Activated gamma-delta T cell (primary cell): ENCODE measurements at regions not wholly inside any gene's neighbourhood (a gene's known extent, or its start where the extent isn't known, plus 50 kb on each side); places are given as distances from the start of the nearest gene placed in this dataset.
"Not testable (repeated sequence)": the region's sequence is repeated elsewhere in the genome, so short reads cannot be mapped to it uniquely, and the experiment has no call there.

Experiments used
- DNase-seq: peaks from one replicate; lab custom pipeline; 2025; lab: John Stamatoyannopoulos, UW

GRCh38 chr5:118478852-118479251, 509.5 kb downstream of the DTWD2 start:
- DNase-seq, result no peak

- DNase-seq, result no peak
Measured at GRCh38 chr5:118468085-118468484, 520.3 kb downstream of the DTWD2 start.

- DNase-seq, result no peak
Measured at GRCh38 chr5:118467103-118467502, 521.2 kb downstream of the DTWD2 start.

- DNase-seq, result no peak
Measured at GRCh38 chr5:118466418-118466817, 521.9 kb downstream of the DTWD2 start.

GRCh38 chr5:118462276-118462675, 526.1 kb downstream of the DTWD2 start:
- DNase-seq, result not testable (repeated sequence)

- no peak for DNase-seq
Measured at GRCh38 chr5:118461436-118461835, 526.9 kb downstream of the DTWD2 start.

- DNase-seq, result no peak
Measured at GRCh38 chr5:118459490-118459889, 528.9 kb downstream of the DTWD2 start.

- no peak for DNase-seq
Measured at GRCh38 chr5:118456085-118456484, 532.3 kb downstream of the DTWD2 start.

GRCh38 chr5:118451697-118452247, 536.6 kb downstream of the DTWD2 start:
- DNase-seq, result no peak

- no peak for DNase-seq
Measured at GRCh38 chr5:118450554-118451332, 537.6 kb downstream of the DTWD2 start.

GRCh38 chr5:118447350-118447749, 541.0 kb downstream of the DTWD2 start:
- no peak for DNase-seq

GRCh38 chr5:118441956-118442355, 546.4 kb downstream of the DTWD2 start:
- no peak for DNase-seq

- DNase-seq, result no peak
Measured at GRCh38 chr5:118441034-118441433, 547.3 kb downstream of the DTWD2 start.

GRCh38 chr5:118440496-118440895, 547.9 kb downstream of the DTWD2 start:
- no peak for DNase-seq

- no peak for DNase-seq
Measured at GRCh38 chr5:118439831-118440230, 548.5 kb downstream of the DTWD2 start.

- no peak for DNase-seq
Measured at GRCh38 chr5:118435131-118435530, 553.2 kb downstream of the DTWD2 start.

GRCh38 chr5:118434522-118434921, 553.8 kb downstream of the DTWD2 start:
- no peak for DNase-seq

- DNase-seq, result no peak
Measured at GRCh38 chr5:118430076-118430475, 558.3 kb downstream of the DTWD2 start.

GRCh38 chr5:118407958-118408357, 580.4 kb downstream of the DTWD2 start:
- DNase-seq, result no peak

GRCh38 chr5:118405650-118406061, 582.7 kb downstream of the DTWD2 start:
- no peak for DNase-seq

GRCh38 chr5:118397236-118397635, 591.1 kb downstream of the DTWD2 start:
- DNase-seq, result no peak

- DNase-seq, result no peak
Measured at GRCh38 chr5:118392491-118392890, 595.9 kb downstream of the DTWD2 start.

- not testable (repeated sequence) for DNase-seq
Measured at GRCh38 chr5:118382931-118383330, 605.4 kb downstream of the DTWD2 start.

- DNase-seq, result no peak
Measured at GRCh38 chr5:118379470-118379869, 608.9 kb downstream of the DTWD2 start.
